Neutrophil (primary cell): ENCODE measurements at regions not wholly inside any gene's neighbourhood (a gene's known extent, or its start where the extent isn't known, plus 50 kb on each side); places are given as distances from the start of the nearest gene placed in this dataset.

Experiments used
- H3K27ac ChIP-seq: fragments of 200-600 bp; sonication (generic); 2 replicates; pipeline ENCODE4 v1.5.1; 2016; ENCODE audit warnings: mild to moderate bottlenecking, moderate library complexity
- H3K27me3 ChIP-seq: fragments of 200-600 bp; sonication (generic); 2 replicates; pipeline ENCODE4 v1.6.0; 2016; ENCODE audit warnings: mild to moderate bottlenecking
- H3K36me3 ChIP-seq: fragments of 200-600 bp; sonication (generic); 2 replicates; pipeline ENCODE4 v1.5.1; 2017
- H3K4me1 ChIP-seq, 2 experiments: fragments of 200-600 bp in 1 of 2; sonication (generic) in 1 of 2; 1 replicate in 1 of 2; 2 replicates in 1 of 2; pipeline versions ENCODE4 v1.5.1 to v1.6.1; 2013 to 2016; ENCODE audit warnings: low read depth in 1 of 2, low read length in 1 of 2, mild to moderate bottlenecking in 1 of 2, moderate library complexity in 1 of 2; ENCODE audit not compliant: control insufficient read depth in 1 of 2, insufficient read depth in 1 of 2
- H3K4me3 ChIP-seq, 2 experiments: fragments of 200-600 bp in 1 of 2; sonication (generic) in 1 of 2; 1 replicate in 1 of 2; 2 replicates in 1 of 2; pipeline ENCODE4 v1.5.1; 2013 to 2016; ENCODE audit warnings: low read depth in 1 of 2, low read length in 1 of 2, mild to moderate bottlenecking in 1 of 2, moderate library complexity in 1 of 2
- H3K9me3 ChIP-seq: fragments of 200-600 bp; sonication (generic); 2 replicates; pipeline ENCODE4 v1.5.1; 2016
- CTCF ChIP-seq: fragments of 200-600 bp; sonication (generic); IDR thresholded peaks from 2 replicates; pipeline ENCODE4 v1.5.1; 2016; ENCODE audit warnings: antibody characterized with exemption

GRCh38 chr1:56442290-56442877 is 137.0 kb downstream of the PLPP3 start:
- Histone ChIP-seq H3K27me3 (no peaks in the 10 kb centered on the region), H3K4me3 (no peak overlapping the region), H3K36me3 (no peaks in the 10 kb centered on the region), H3K4me1 (peaks cover 45 to 57% of the 10 kb centered on the region in 2 experiments), H3K27ac (no peak overlapping the region), H3K9me3 (no peaks in the 10 kb centered on the region)
- no peak for TF ChIP-seq CTCF

- H3K36me3 ChIP-seq: no peaks in the 10 kb centered on the region
- H3K27ac ChIP-seq: no peak overlapping the region
- H3K4me3 ChIP-seq: no peak overlapping the region
- no peaks in the 10 kb centered on the region for H3K27me3 ChIP-seq
- H3K9me3 ChIP-seq: no peaks in the 10 kb centered on the region
- no peak for TF ChIP-seq CTCF
- peaks cover 38 to 50% of the 10 kb centered on the region in 2 experiments for H3K4me1 ChIP-seq
These were observed 137.8 kb downstream of the PLPP3 start for GRCh38 chr1:56441601-56442000.

- Histone ChIP-seq H3K27me3 (no peaks in the 10 kb centered on the region), H3K9me3 (no peaks in the 10 kb centered on the region), H3K27ac (no peak overlapping the region), H3K4me3 (no peak overlapping the region), H3K4me1 (peaks cover 30 to 42% of the 10 kb centered on the region in 2 experiments), H3K36me3 (no peaks in the 10 kb centered on the region)
- no peak for TF ChIP-seq CTCF
These were observed 139.6 kb downstream of the PLPP3 start for GRCh38 chr1:56439610-56440264.

- H3K4me3 ChIP-seq: no peak overlapping the region
- no peaks in the 10 kb centered on the region for H3K9me3 ChIP-seq
- no peak overlapping the region for H3K27ac ChIP-seq
- no peaks in the 10 kb centered on the region for H3K27me3 ChIP-seq
- TF ChIP-seq CTCF: no peak
- peaks cover 26 to 35% of the 10 kb centered on the region in 2 experiments for H3K4me1 ChIP-seq
- H3K36me3 ChIP-seq: no peaks in the 10 kb centered on the region
These were observed 140.3 kb downstream of the PLPP3 start for GRCh38 chr1:56438901-56439551.

GRCh38 chr1:56437959-56438358 is 141.4 kb downstream of the PLPP3 start:
- Histone ChIP-seq H3K27ac (no peak overlapping the region), H3K4me3 (no peak overlapping the region), H3K27me3 (no peaks in the 10 kb centered on the region), H3K4me1 (peaks cover 26 to 28% of the 10 kb centered on the region in 2 experiments), H3K9me3 (no peaks in the 10 kb centered on the region), H3K36me3 (no peaks in the 10 kb centered on the region)
- no peak for TF ChIP-seq CTCF
